ENCODE measurements at regions not wholly inside any gene's neighbourhood (a gene's known extent, or its start where the extent isn't known, plus 50 kb on each side); places are given as distances from the start of the nearest gene placed in this dataset.

DNA sequence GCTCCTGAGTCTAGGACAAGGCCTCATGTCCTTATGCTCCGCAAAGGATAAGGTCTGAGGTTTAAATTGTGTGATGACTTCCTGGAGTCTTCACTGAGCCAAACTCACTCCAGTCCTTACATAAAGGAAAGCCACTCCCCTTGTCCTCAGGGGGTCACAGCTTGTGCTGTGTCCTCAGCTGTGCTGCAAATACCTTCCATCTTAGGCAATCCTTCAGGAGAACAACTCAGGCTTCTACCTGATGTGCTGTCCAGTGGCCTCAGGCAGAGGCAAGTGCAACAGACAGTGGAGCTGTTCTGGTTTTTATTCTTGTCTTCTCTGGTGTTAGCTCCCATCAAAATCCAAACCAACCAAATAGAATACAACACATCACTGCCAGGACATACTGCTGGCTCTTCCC is 151.5 kb downstream of the TAF11L14 start:
- ATAC-seq (ENCODE audit: low FRiP score) (no peak), DNase-seq (ENCODE audit: low spot score) (no peak)
- no peak for TF ChIP-seq CTCF (IDR thresholded peaks at IDR 0.05)

DNA sequence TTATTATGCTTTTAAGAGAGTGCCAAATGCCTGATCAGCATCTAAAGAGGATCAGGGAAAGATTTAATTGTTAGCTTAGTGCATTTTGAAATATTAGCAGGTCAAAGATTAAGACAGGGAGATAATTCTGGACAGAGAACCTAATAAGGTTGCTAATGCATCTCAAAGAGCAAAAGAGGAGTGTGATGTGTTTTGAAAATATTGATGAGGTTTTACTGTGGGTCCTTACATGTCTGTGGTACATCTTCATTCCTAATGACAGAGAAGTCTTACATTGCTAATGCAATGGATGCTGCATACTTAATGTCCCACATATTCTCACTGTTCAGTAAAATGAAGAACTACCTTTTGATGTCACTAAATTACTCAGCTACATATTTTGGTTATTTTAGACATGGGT is 154.1 kb downstream of the TAF11L14 start:
- ATAC-seq (ENCODE audit: low FRiP score), result no peak
- DNase-seq (ENCODE audit: low spot score), result no peak
- TF ChIP-seq CTCF (IDR thresholded peaks at IDR 0.05), result no peak

DNA sequence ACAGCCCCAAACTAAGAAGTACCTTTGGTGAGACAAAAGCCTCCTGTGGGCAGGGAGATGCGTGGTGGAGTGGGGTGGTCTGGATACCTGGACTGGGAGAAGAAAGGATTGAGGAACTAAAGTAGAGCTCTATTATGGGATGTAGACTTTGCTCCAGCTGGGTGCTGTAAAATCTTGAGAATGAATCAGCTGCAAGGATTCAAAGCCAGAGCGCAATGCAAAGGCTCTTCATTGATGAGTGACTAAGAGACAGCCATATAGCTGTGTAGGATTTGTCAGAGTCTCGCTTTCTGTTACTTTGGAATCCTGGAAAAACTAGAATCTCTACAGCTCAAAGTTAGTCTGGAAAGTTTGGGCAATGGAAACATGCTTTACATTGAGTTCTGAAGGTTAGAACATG is 159.9 kb downstream of the TAF11L14 start:
- DNase-seq (ENCODE audit: low spot score) (no peak), ATAC-seq (ENCODE audit: low FRiP score) (no peak)
- TF ChIP-seq CTCF (IDR thresholded peaks at IDR 0.05), result no peak

DNA sequence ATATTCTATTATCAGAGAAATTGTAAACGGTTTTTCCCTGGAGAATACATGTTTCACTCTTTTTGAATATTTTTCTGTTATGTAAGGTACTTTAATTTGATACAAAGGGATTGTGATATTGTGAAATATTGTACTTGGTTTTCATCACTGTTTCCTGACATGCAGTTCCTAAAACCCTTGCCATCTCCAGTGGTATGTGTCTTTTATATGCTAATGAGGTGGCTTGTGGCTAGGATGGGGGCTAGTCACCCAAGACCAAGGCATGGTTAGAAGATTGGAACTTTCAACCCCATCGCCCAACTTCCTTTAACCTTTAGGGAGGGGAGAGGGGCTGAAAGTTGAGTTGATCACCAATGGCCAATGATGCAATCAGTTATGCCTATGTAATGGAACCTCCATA is 160.6 kb downstream of the TAF11L14 start:
- ATAC-seq (ENCODE audit: low FRiP score) (no peak), DNase-seq (ENCODE audit: low spot score) (no peak)
- no peak for TF ChIP-seq CTCF (IDR thresholded peaks at IDR 0.05)

DNA sequence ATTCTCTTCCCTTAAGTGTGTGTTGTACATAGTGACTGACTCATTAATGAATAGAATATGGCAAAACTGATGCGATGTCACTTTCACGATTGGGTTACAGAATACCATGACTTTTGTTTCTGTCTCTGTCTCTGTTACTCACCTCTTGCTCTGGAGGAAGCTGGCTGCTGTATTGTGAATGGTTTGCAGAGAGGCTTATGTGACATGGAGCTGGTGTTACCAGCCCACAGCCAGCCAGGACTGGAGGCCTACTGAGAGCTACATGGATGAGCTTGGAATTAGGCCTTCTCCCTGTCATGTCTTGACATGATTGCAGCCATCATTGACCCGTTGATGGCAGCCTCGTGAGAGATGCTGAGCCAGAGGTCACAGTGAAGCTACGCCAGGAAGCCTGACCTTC is 161.9 kb downstream of the TAF11L14 start:
- DNase-seq (ENCODE audit: low spot score), result no peak
- no peak for ATAC-seq (ENCODE audit: low FRiP score)
- no peak for TF ChIP-seq CTCF (IDR thresholded peaks at IDR 0.05)

DNA sequence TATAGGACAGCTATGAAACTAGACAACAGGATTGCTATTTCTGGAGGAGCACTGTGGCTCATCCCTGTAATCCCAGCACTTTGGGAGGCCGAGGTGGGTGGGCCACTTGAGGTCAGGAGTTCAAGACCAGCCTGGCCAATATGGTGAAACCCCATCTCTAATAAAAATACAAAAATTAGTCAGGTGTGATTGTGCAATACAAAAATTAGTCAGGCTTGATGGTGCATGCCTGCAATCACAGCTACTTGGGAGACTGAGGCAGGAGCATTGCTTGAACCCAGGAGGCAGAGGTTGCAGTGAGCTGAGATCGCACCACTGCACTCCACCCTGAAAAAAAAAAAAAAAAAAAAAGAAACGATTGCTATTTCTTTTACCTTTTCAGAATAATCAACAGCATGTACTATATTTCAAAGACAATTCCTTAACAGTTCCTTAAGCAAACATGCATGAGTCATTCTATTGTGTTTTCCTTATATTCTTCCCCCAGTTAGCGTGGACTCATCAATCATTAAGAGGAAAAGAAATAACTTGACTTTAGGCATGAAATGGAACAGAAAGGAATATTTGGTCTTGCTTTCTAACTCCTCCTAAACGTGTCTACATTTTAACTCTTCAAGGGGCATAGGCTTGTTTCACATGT is 162.6 kb downstream of the TAF11L14 start:
- no peak for DNase-seq (ENCODE audit: low spot score)
- TF ChIP-seq CTCF (IDR thresholded peaks at IDR 0.05), result no peak
- no peak for ATAC-seq (ENCODE audit: low FRiP score)

- no peak for ATAC-seq (ENCODE audit: low FRiP score)
- no peak for DNase-seq (ENCODE audit: low spot score)
- no peak for TF ChIP-seq CTCF (IDR thresholded peaks at IDR 0.05)
These were observed 165.3 kb downstream of the TAF11L14 start for GRCh38 chr5:17799521-17799920.

Measured in omental fat pad (tissue), 3 donors.